H1 (cell line): ENCODE measurements at regions not wholly inside any gene's neighbourhood (a gene's known extent, or its start where the extent isn't known, plus 50 kb on each side); places are given as distances from the start of the nearest gene placed in this dataset.

Experiments
- BACH1 ChIP-seq: IDR thresholded peaks from 2 replicates; pipeline ENCODE4 v1.6.1; 2012; ENCODE audit warnings: low read length, improper control_type of control experiment
- GABPA ChIP-seq: IDR thresholded peaks from 2 replicates; pipeline ENCODE4 v1.6.1; 2011; ENCODE audit warnings: mild to moderate bottlenecking, low read length, moderate library complexity, borderline replicate concordance; ENCODE audit not compliant: insufficient read depth
- POLR2AphosphoS5 ChIP-seq: IDR thresholded peaks from 2 replicates; pipeline ENCODE4 v1.6.1; 2011; ENCODE audit warnings: low read depth, low read length
- RFX5 ChIP-seq: IDR thresholded peaks from 2 replicates; pipeline ENCODE4 v1.6.1; 2011; ENCODE audit warnings: low read depth, low read length, improper control_type of control experiment, borderline replicate concordance
- TF ChIP-seq, protein P1 (sequence below), 3 experiments: IDR thresholded peaks; 1 replicate in 2 of 3; 2 replicates in 1 of 3; pipeline versions ENCODE4 v1.5.1 to v1.6.1; 2011; ENCODE audit warnings: low read length in 3 of 3, mild to moderate bottlenecking in 3 of 3, inconsistent platforms in 2 of 3, low read depth in 1 of 3, moderate library complexity in 1 of 3; ENCODE audit not compliant: insufficient read depth in 1 of 3; ENCODE audit errors: control extremely low read depth in 1 of 3

DNA sequence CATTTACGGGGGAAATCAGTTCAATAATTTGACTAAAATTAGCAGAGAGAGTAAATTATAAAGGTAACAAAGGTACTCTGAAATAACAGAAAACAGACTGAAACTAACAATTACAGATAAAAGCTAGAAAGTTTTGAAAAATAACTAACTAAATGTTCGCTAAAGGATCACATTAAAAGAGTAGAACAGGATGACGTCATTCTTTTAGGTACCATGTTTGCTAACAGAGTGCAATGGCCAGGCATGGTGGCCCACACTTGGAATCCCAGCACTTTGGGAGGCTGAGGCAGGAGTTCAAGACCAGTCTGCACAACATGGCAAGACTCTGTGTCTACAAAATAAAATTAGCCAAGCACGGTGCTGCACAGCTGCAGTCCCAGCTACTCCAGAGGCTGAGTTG, 212.3 kb upstream of the CDYL start:
- TF ChIP-seq GABPA: no peak
- TF ChIP-seq, protein P1, sequence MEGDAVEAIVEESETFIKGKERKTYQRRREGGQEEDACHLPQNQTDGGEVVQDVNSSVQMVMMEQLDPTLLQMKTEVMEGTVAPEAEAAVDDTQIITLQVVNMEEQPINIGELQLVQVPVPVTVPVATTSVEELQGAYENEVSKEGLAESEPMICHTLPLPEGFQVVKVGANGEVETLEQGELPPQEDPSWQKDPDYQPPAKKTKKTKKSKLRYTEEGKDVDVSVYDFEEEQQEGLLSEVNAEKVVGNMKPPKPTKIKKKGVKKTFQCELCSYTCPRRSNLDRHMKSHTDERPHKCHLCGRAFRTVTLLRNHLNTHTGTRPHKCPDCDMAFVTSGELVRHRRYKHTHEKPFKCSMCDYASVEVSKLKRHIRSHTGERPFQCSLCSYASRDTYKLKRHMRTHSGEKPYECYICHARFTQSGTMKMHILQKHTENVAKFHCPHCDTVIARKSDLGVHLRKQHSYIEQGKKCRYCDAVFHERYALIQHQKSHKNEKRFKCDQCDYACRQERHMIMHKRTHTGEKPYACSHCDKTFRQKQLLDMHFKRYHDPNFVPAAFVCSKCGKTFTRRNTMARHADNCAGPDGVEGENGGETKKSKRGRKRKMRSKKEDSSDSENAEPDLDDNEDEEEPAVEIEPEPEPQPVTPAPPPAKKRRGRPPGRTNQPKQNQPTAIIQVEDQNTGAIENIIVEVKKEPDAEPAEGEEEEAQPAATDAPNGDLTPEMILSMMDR (IDR thresholded peaks at IDR 0.05; ENCODE audit: control extremely low read depth in 1 of 3, insufficient read depth in 1 of 3, low read depth in 1 of 3, low read length in 3 of 3): no peak
- no peak for TF ChIP-seq RFX5
- no peak for TF ChIP-seq POLR2AphosphoS5
- TF ChIP-seq BACH1: no peak
